ENCODE measurements at regions not wholly inside any gene's neighbourhood (a gene's known extent, or its start where the extent isn't known, plus 50 kb on each side); places are given as distances from the start of the nearest gene placed in this dataset.

GRCh38 chr3:8212794-8213193 lies 288.8 kb upstream of the LMCD1 start:
- TF ChIP-seq POLR2A (IDR thresholded peaks at IDR 0.05; ENCODE audit: low read depth, low read length) (no peak), POLR2AphosphoS5 (IDR thresholded peaks at IDR 0.05; ENCODE audit: low read depth, low read length) (no peak)
